ENCODE measurements at regions not wholly inside any gene's neighbourhood (a gene's known extent, or its start where the extent isn't known, plus 50 kb on each side); places are given as distances from the start of the nearest gene placed in this dataset.

DNA sequence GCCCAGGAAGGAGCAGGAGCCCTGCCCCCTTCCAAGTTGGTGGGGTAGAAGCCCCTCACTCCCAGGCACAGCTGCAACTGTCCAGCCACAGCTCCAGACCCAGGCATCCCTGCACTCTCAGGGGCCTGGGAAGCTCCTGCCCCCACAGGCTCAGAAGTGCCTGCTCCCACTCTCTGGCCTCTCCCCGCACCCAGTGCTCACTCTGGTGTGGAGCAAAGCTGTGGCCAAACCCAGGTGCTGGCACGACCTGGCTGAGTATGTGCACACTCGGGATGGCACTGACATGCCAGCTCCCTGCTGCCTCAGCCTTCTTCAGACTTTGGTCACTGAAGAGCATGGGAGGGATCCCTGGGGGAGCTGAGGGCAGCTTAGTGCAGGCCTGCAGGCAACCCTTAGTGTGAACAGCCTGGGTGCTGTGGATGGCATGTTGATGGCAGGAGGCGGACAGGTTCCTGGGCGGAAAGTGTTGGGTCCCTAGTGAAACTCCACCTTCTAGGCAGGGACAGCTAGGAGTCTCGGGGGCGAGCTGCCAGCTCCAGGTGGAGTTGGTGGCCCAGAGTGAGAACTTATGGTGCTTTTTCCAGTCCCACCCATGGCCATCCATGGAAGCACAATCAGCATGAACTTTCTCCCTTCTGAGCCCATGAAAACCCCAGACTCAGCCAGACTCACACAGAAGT, 489.2 kb upstream of the ROBO2 start:
- DNase-seq: no peak

DNA sequence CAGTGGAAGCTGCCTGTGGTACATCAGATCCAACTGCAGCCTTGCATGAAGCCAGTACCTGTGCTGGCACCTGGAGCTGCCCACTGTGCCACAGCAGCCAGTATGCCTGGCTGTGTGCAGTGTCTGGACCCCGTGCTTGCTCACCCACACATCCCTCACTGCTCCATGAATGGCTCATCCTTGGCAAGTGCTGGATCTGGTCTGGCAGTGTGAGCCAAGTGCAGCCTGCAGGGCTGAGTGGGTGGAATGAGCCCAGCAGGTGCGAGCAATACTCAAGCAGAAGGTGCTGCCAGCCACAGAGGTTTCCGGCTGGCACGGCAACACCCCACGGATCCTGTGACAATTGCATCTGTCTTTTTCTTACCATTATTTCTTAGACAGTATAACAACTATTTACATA, 488.2 kb upstream of the ROBO2 start:
- DNase-seq: no peak

DNA sequence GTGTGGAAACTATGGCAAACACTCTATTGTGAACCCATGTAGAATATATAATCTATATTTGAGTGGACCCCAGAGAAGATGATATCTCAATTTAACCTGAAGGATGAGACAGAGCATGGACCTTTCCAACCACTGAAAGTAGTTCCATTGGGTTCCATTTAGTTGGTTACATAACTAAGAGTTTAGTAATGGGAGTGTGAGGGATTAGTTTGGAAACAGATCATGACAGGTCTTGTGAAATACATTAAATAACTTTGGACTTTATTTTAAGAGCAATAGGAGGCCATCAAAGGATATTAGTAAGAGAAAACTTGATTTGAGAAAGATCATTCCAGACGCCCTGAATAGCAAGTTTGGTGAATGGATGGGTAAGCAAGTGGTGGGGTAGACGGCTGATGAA, 487.2 kb upstream of the ROBO2 start:
- DNase-seq: no peak

DNA sequence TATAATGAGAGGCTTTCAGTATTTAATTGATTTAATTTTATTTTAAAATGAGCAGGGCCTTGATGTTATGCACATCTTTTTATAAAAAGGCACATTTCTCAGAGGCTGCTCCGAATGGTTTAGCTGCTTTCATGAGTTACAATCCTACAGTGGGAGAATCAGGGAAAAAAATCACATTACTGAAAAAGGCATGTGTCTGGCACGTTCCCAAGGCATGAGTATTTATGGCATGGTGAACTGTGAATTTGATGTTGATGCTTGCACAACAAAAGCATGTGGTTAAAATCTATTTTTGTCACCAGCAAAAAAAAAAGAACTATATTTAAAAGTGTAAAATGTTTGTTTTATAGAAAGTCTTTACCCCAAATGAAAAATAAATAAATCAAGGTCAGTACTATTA, 485.2 kb upstream of the ROBO2 start:
- no peak for DNase-seq

GRCh38 chr3:76561494-76562236, 478.2 kb upstream of the ROBO2 start:
- DNase-seq: no peak

DNA sequence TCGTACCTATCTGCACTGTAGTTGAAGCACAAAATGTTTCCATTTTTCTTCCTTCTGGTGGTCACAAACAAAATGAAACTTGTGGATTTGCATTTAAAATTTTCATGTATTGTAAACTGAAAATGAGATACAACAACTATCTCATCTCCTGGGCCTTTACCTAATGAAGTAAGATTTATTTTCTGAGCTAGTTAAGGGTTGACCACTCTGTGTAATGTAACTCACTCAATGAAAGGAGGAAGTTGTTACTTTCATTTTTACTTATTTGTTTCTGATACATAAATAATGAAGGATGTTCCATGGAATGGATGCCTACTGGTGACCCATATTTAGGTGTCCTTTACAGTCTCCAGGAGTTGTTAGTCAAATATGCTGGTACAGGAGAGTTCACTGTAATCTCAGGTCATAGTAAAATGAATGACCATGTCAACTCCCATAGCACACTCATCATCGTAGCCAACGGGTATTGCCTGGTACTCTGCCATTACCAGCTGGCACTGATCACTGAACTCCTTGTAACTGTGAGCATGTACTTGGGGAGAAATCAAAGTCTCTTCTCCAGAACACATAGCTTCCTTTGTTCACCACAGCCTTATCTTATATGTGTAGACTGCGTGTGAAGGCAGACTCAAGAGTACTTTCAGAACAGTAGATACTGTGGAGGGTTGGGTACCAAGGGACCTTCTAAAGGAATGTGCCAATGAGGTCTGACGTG, 474.2 kb upstream of the ROBO2 start:
- no peak for DNase-seq

DNA sequence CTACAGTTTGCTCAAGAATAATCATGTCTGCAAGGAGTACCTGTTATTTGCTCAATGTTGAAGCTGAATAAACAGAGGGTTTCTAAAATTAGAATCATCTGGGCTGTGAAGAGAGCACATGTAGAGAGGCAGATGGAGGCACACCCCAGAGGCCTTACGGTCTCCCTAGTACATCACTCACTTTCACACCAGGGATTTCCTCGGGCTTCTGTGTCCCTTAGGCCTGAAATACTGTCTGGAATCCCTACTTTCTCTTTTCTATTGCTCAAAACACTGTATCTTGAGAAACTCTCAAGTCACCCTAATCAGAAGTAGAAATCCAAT, 473.7 kb upstream of the ROBO2 start:
- no peak for DNase-seq

GRCh38 chr3:76566904-76567303, 473.0 kb upstream of the ROBO2 start:
- no peak for DNase-seq

GRCh38 chr3:76570436-76571057, 469.4 kb upstream of the ROBO2 start:
- no peak for DNase-seq

DNA sequence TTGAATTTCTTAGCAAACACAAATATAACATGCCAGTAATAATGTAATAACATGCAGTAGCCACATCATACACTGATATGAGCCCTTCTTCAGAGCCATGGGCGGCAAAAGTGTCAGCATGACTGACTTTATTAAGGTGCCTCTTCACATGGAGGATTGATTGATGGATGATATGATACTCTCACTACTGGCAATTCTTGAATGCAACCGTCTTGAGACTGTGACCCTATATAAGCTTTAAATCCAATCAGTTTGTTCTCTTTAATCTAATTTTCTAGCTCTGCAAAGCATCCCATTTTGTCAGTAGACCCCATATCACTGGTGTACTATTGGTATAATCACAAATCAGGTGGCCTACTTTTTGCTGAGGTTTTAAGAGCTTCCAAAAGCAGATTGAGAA, 463.7 kb upstream of the ROBO2 start:
- no peak for DNase-seq

DNA sequence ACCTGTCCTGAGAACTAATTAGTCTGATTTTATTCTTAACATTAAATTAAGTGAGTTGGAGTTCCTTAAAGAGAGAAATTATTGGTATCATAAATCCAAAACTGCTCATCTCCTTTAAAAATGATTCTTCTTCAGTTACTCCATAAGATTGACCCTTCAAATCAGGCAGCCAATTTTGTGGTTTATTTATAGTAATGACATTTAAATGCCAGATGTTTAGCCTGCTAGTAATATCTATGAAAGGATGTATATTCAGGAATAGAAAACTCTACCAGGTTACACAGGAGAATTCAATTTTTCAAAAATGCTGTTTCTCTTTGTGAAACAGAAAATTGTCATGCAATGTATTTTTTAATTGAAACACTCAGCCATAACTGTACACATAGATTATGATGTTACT, 457.8 kb upstream of the ROBO2 start:
- DNase-seq: no peak

DNA sequence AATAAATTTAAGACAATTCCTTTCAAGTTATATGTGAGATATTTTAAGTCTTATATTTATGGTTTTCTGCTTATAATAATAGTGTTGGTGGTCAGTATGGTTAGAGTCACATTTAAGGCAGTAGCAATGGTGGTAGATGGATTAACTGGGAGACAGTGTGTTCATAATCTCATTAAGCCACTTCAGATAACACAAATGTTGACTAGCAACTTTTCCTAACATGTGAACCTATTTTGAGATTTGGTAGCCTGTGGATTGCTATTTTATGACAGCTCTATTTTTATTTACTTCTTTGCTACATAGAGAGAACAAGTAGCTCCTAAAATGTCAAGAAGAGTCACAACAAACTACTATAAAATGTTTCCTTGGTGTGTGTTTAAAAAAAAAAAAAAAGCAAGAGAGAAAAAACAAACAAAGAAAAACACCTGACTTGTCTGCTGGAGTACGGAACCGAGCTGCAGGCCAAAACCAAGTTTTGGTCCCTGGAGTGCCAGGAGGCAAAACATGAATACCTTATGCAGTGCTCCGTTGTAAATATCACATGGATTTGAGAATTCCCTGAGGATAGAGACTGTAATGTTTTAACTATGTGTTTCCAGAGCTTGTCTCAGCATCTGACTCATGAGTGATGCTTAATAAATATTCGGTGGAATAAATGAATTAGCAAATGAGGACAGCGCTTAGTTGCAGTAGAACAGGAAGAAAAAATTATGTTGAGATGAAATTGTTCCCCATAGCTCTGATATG, 457.1 kb upstream of the ROBO2 start:
- no peak for DNase-seq

GRCh38 chr3:76585794-76586392, 454.0 kb upstream of the ROBO2 start:
- DNase-seq: no peak

DNA sequence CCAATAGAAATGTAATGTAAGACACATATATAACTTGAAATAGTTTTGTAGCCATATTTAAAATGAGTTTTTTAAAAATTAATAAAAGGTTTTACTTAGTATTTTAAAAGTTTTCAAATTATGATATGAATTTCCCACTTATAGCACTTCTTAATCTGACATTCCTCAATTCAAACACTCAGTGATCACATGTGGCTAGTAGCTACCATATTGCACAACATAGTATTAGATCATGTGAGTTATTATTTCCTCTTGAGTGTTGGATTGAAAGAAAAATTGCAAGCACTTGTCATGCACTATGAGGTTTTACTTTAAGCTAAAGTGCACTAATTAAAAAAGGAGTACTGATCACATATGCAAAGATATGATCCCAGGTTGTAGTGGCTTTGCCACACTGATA, 453.4 kb upstream of the ROBO2 start:
- no peak for DNase-seq

- DNase-seq: no peak
Observed at GRCh38 chr3:76610150-76610549, 429.7 kb upstream of the ROBO2 start.

DNA sequence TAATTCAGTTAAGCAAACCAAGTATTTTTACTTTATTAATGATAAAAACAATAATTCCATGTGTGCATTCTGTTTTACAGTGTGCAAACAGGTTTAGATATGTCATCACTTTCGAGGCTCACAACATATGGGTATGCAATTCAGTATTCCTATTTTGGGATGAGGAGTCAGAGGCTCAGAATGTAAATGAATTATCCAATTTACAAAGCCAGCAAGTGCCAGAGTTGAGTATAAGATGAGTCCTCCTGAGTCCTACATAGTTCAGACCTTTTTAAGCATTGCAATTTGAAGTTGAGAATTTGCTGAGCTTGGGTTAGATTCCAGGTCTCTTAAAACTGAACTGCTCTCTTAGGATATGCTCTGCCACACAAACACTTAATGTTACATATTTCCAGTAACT, 424.2 kb upstream of the ROBO2 start:
- DNase-seq: no peak

DNA sequence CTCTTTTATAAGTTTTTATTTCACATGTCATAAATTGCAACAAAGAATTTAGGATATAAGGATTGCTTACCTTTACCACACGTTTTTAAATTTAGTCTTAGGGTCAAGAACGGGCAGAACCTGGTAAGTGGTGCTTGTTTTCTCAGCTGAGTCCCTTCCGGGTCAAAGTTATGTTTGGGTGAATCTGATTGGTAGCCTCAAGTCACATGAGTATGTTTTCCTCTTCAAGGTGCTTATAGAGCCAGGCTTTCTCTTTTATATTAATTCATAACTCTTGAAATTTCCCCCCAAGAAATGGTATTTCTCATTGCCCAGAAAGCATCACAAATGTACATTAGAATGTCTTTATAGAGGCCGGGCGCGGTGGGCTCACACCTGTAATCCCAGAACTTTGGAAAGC, 415.7 kb upstream of the ROBO2 start:
- no peak for DNase-seq

DNA sequence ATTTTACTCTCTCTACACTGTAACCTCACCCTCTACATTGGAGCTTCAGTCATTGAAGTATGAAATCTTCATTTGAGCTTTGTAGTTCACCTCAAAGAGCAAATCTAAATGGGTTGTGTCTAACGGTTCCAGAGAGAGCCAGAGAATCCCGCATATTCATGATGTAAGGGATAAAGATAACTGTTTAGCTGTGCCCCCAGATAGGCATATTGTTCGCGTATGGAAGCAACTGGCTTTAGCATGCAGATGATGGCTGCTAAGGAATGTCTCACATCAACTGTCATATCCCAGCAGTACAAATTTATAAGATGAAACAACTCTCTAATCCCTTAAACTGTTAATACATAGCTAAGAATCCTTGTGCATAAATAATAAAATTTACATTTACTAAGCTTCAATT, 412.7 kb upstream of the ROBO2 start:
- DNase-seq: no peak

- DNase-seq: no peak
Observed at GRCh38 chr3:76631251-76631650, 408.6 kb upstream of the ROBO2 start.

DNA sequence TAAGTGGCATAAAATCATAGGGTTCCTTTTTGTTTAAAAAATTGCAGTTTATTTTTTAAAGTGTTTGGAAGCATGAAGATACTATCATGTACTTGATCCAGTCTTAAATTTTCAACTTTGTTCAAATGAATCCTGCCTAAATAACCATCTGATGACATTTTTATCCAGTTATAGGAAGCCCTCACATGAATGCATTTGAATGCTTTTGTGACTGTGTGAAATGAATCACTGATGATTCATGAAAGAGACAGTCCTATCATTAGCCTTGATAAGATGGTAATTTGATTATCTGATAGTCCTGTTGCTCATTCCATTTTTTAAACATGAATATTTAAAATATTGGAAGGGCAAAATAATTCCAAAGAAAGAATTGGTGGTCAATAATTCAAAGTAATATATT, 401.9 kb upstream of the ROBO2 start:
- no peak for DNase-seq

- DNase-seq: no peak
Observed at GRCh38 chr3:76643623-76644304, 396.1 kb upstream of the ROBO2 start.

DNA sequence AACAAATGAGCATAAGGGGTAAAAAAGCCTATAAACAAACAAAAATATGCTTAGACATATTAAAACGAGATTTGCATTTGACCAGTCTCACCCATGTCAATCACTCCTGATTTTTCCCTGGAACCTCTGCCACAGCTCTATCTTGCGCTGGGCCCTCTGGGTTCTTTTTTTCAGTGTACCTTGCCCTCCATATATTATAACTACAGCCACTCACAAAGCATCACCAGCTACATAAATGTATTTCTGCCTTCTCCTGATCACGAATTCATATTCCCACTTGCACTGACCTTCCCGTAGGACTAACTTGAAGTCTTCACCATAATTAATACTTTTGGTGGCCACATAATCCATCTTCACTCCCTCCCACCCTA, 395.6 kb upstream of the ROBO2 start:
- DNase-seq: no peak

Measured in NCI-H1694 treated with DMSO at 0.1 percent for 48 hours (cell line).